NCI-H2029 treated with DMSO at 0.1 percent for 48 hours (cell line): ENCODE measurements at regions not wholly inside any gene's neighbourhood (a gene's known extent, or its start where the extent isn't known, plus 50 kb on each side); places are given as distances from the start of the nearest gene placed in this dataset.

Experiments
- DNase-seq: peaks from one replicate; lab custom pipeline; 2025; lab: John Stamatoyannopoulos, UW

DNA sequence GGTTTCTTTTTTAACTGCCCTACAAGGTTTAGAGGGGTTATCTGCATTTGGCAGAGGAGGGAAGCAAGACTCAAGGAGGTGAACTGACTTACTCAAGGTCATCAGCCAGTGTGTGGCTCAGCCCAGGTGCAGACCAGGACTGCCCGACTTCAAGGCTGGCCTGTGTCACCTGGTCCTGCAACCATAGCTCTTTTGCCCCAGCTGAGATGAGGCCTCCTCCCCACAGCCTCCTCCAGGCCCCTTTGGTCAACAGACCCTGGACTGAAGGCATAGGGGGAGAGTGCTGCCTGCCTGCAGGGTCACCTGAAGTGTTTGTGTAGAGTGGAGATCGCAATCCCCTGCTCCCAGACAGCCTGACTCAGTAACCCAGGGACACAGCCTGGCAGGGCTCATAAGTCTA lies 168.5 kb upstream of the GLI2 start:
- no peak for DNase-seq

DNA sequence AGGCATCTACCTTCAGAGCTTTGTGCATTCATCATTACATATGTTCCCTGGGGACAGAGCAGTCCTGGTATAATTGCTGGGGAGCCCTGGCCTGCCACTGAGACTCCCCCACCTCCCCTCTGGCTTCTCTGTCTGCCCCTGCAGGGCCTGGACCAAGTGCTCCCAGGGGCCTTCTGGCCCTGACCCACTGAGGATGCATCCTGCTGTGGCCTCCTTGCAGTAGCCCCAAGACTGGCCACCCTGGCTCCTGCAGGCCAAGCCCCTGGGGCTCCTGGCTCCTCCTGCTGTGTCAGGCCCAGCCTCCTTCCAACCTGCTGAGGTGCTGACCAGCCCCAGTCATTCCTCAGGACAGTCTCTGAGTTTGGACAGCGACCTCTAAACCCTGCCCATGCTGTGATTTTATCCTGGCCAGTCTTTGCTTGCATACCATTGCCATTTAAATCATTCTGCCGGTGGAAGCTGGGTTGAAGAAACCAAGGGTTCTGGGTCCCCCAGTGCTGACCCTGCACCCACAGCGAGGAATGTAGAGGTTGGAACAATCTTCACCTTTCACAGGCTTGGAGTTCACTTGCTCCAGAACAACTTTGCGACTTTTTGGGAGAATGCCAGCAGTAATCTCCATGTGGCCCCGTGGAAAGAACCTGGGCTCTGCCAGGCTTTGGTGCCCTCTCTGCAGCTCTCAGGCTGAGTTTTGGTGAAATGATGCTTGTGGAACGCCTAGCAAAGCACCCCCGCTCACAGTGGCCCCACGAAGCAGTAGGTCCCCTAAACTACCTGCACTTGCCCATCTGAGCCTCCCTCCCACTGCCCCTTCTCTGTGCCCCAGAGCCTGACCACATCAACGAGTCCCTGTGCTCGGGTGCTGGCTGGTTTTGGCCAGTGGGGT lies 167.3 kb upstream of the GLI2 start:
- no peak for DNase-seq

DNA sequence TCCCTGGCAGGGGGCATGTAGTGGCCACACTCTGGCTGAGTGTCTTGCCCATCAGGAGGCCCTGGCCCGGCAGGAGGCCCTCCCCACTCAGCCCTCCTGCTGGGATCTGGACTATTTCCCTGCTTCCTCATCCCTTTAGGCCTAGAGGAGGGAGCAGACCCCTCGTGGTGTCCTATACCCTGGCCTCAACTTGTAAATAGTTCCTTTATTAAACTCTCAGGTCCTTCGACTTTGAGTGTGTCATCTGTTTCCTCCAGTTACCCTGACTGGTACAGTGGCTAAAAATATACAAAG lies 166.7 kb upstream of the GLI2 start:
- no peak for DNase-seq

DNA sequence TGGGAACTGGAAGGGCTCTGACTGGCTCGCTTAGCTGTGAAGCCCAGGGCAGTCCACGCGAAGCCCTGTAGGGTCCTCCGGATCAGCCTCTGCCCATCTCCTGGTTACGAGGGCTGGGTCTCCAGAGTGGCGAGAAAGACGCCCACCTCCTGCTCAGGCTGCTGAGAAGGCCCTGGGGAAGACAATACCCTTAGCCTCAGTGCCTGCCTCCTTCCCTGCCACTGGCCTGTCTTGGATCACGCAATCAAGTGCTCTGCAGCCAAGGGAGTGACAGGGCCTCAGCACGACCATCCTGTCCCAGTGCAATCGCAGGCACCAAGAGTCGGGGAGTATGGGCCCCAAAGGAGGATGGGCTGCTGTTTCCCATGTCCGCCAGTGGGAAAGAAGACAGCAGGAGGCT lies 165.7 kb upstream of the GLI2 start:
- no peak for DNase-seq

DNA sequence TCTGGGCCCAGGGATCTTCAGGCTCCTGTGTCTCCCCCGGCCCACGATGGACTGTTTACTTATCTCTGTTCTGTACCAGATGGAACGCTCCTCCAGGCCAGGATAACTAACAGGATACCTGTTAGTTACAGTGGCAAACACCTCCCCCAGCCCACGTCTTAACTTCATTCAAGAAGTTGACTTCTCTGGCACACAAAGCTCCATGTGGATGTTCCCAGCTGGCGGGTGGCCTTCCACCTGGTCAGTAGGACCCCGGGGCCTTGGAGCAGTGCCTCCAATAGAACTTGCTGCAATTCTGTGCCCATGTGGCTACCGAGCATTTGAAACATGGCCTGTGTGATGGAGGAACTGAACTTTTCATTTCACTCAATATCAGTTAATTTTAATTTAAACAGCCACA lies 165.1 kb upstream of the GLI2 start:
- no peak for DNase-seq

DNA sequence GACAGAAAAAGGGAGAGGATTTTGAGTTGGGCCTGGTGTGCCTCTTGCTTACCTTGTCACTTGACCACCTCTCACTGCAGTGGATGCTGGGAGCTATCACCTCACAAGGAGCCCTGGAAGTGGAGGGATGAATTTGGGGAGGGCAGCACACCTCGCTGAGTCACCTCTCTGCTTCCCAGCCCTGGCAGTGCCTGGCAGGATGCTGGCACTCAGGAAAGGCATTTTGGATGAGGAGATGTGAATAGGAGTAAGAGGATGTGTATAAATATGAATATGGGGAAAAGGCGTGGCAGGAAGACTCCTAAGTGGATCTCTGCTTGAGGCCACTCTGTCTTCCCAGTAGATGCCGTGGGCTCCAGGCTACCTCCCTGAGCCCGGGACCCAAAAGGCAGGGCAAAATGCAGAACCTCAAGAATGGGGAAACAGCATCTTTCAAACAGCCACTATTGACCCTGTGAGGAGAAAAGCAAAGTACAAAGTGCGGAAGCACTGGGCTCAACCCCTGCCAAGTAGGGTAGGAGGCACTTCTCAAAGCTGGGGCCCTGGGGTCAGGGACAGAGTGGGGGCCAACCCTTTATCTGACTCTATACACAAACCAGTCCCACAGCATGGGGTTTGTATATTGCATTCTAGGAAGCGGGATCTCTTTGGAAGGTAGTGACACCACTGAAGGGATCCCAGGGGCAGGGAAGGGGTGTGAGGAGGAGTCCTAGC lies 164.5 kb upstream of the GLI2 start:
- DNase-seq = no peak

DNA sequence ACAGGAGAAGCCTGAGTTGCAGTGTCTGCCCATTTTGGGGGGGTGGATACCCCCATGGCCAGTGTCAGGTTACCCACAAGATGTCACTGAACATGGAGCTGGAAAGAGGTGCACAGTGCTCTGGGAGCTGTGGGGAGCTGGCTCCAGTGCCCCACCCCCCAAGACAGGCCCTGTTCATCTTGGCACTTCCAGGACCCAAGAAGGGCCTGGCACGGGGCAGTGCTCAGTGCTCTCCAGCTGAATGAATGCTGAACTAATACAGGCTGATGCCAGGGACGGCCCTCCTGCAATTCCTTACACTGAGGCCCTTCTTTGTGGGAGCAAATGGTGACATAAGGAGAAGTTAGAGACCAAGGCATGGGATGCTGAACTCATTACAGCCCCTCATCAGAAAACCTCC lies 163.4 kb upstream of the GLI2 start:
- no peak for DNase-seq

DNA sequence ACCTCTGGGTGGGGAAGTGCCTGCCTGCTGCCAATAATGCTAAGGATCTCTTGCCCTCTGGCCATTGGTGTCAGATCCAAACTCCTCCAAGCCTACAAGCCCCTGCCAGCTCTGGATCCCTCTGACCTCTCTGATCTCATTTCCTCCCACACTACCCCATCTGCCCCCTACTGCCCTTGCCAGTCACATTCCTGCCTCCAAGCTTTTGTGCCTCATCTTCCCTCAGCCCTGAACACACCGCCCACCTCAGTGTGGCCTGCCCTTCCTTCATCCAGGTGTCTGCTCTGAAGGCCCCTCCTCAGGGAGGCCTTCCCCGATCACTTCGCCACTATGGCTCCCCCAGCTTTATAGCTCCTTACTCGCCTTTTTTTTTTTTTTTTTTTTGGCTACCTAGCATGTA lies 161.0 kb upstream of the GLI2 start:
- DNase-seq = no peak

DNA sequence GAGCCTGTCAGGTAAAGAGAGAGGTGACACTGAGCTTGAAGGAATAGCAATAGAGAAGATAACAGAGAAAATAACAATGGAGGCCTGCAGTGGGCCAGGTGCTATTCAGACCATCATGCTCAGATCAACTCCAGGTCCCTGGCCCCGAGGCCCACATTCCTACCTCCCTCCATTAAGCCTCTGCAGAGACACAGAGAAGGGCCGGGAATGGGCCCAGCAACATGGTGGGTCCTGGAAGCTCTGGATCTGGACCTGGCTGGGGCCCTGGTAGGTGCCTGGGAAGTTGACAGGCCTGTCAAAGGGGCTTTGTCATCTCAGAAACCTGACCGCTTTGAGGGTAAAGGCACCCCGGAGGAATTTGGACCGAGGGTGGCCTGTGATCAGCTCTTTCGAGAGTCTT lies 159.7 kb upstream of the GLI2 start:
- DNase-seq = no peak

DNA sequence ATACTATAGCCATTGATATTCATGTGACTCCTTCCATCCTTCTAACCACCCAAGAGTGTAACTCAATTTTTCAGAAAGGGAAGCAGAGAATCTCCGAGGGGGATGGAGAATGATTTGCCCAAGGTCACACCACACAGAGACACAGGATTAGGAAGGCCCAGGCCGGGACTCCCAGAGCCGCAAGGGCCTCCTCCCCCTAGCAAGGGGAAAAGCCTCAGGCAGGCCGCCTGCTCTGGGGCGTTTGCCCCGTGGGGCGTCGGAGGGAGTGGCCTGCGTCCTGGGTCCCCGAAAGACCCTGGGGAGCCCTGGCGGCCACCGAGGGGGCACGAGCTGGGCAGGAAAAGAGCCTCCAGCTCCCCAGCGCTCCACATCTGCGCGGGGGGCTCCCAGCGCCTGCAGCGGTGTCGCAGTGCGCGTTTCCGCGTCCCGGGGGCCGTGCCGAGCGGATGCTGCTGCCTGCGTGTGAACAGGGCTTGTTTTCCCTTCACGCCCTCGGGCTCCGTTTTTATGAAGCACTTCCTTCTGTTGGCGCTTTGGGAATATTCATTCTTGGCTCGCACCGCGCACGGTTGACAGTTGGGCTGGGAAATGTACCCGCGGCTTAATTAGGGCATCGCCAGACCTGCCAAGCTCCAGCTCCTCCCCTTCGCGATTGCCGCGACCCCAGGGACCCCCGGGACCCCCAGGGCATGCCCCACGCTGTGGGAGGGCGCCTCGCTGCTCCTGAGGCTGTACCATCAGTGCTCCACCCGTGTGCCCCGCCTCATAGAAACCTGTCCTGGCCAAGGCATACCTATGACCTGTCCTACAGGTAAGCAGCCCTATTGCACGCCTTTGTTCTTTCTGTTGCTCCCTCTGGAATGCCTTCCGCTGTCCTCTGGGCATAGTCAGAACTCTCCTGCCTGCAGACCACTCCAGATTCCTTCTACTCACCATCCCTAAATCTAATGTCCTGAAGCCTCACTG lies 158.9 kb upstream of the GLI2 start:
- DNase-seq = no peak

DNA sequence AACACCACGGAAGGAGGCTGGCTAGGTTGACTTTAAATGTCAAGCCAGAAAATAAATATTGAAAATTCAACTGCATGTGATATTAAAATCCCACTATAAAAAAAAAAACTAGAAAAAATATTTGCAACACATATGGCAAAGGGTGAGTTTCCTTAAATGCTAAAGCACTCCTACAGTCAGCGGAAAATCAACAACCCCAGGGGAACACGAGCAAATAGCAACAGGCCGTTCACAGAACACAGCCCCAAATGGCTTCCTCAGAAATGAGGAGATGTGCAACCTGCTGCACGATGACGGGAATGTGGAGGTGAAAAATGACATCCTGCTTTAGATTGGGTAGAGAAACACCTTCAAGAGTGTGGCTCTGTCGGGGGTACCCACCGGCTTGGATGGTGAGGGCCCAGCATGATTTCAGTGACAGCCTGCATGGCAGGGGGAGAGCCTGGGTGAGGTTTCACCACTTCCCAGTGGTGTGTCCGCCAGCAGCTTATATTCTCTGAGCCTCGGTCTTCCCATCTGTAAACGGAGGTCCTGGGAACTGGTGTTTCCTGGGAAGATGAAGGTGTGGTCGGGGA lies 157.9 kb upstream of the GLI2 start:
- DNase-seq = no peak

DNA sequence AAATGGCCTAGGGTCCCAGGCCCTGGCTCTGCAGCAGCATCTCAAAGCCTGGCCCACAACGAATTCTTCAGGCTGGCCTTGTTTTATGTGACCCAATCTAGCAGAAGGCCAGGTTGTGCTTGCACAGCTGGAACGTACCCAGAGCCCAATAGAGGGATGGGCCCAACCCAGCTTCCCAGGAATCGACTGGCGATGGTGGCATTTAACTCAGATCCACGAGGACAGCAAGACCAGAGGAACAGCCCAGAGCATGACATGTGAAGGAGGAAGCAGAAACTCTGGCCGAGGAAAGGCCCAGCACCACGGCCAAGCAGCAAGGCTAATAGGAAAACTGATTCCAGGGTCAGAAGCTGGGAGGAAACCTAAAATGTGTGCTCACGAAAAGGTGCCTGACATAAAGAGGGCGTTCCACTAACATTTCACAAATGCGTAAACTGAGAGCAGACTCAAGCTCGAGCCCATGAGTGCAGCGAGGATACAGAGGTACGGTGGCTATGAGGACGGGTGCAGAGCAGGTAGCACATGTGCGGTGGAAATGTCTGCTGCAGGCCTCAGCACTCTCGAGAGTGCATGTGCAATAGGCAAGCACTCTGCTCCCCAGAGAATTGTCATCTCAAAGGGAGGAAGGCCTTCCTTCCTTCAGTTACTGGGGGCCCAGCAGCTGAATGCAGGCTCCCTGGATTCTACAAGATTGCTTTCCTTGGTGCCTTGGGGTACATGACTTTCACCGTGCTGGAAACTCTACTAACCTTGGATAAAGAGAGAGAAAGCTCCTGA lies 156.9 kb upstream of the GLI2 start:
- DNase-seq = no peak

DNA sequence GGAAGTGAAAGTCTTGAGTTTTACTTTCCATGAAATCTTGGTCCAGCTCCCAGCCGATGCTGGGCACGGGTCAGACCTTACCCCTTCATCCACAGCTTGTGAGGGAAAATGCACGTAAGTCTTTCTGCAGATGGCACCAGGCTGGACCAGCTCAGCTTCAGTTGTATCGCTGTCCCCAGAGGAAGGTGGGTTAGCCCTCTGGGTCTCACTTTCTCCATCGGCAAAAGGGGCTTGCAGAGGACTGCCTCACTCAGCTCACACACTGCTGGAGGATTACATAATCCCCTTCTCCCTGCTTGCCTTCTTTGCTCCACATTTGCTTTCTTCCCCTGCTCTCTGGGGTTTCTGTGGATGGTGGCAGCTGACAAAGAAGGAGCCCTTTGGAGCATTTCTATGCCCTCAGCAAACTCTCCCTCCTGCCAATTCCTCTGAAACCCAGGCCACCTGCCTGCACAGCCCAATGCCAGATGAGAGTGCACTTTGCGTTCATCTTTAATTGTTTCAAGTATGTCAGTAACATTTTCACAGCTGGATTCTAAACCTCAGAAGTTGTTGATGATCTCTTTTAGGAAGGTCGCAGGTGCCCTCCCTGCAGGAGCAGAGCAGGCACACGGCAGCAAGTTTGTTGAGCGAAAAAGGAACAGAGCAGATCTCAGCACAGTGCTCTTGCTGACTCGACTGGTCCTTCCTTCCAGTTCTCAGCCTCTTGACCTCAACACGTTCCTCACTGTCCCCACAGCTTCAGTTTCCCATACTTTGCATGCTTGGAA lies 155.6 kb upstream of the GLI2 start:
- DNase-seq = no peak

DNA sequence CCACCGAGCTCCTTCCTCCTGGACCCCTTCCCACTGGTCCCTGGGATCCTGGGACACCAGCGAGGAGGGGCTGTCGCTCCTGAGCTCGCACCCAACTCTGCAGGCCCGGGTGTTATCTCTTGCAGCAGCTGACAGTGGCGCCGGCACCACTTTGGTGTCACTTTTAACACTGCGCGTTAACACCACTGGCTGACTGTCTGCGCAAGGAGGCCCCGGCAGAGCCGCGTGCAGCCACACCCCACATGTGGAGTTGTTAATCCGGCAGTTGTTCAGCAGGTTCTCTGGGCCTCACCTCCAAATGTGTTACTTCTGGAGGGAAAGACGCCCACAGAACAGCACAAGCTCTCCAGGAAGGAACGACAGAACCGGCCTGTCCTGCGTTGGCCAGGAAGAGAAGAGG lies 155.0 kb upstream of the GLI2 start:
- DNase-seq = no peak

DNA sequence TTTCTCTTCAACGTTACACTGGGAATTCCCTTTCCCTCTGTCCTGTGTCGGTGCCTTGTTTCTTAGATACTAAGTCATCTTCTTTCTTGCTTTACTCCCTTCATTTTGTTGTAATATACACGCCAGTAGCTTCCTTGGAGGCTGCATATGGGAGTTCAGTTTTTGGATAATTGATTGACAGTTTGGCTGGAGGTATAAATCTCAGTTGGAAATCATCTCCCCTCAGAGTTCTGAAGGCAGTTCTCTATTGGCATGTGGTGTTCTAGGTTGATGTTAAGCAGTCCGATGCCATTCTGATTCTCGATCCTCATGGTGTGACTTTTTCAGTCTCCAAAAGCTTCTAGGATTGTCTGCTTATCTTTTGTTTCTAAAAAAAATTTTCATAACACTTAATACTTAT lies 152.5 kb upstream of the GLI2 start:
- DNase-seq = no peak

DNA sequence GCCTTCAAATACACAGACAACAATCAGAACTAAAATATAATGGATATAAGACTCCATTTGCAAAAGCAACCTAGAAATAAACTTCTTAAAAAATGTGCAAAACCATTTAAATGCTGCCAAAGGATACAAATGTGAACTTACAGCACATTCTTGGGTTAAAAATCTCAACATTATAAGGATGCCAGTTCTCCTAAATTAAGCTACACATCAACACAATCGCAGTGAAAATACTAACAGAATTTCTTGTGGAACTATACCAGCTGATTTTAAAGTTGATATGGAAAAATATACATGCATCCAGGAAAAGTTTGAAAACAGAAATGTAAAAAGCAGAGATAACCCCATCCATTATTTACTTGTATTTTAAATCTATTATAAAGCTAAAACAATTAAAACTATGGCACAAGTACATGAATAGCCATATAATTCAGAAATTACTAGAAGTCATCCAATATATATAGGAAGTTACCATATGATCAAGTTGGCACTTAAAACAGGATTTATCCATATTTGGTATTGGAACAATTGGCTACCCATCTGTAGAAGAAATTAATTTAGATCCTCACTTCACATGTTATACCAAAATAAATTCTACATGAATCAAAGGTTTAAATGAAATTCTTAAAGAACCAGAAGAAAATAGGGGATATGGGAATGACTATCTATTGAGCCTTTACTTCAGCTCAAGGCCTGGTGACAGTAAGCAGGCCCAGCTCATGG lies 151.7 kb upstream of the GLI2 start:
- no peak for DNase-seq

DNA sequence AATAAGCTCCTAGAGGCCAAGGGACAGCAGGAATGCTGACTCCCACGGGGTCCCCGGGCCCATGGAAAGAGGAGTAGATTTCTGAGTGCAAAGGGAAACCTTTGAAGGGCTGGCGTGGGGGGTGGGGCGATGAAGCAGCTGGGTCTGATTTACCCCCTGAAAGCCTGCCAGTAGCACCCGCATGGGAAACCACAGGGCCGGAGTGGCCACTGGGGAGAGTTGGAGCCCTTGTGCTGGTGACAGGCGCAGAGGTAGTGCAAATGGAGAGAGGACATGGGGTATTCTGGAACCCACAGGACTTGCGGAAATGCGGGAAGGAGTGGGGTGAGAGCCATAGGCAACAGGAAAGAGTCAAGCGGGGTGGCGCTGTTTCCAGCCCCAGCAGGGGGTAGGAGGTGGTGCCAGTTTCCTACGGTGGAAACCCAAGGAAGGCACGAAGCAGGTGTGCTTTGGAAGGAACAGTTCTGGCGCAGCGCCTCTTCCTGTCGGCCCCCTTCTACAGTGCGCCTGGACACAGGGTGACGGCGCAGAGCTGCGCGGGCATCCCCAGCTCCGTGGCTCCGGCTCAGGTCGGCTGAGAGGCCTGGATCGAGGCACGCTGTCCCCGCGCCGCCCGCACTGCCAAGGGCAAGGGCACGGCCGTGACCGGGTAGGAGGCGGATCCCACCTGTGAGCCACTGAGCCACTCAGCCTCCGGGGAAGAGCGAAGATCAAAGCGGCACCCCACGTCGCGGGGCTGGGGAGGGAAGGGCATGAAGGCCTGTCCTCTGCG lies 149.0 kb upstream of the GLI2 start:
- DNase-seq = no peak

DNA sequence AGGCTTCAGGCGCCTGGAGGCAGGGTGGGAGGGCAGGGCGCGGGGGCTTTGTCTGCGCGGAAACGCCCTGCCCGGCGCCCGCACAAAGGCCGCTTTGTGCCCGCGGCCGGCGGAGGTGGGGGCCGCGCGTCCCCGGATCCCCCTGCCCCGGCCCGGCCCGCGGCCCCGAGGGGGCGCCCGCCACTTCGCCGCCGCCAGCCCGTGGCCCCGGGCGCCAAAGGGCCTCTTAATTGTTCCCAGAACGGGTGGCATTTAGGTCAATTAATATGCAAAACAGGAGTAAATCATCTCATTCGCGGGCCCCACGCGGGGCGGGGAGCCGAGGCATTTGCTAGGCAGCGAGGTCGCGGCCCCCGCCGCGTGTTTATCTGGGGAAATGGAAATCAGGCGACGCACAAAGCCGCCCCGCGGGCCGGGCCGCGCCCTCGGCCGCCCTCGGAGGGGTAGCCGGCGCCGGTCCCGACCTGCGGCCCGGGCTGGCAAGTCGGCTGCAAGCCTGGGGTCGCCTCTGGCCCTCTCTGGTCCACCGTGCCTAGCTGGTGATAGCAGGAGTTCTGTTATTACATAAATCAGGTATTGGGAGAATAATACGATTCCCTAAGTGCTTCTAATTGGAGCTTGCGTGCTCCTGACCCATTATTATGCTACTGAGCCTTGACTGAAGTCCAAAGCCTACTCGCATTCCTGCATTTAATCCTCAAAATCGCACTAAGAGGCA lies 148.2 kb upstream of the GLI2 start:
- no peak for DNase-seq

DNA sequence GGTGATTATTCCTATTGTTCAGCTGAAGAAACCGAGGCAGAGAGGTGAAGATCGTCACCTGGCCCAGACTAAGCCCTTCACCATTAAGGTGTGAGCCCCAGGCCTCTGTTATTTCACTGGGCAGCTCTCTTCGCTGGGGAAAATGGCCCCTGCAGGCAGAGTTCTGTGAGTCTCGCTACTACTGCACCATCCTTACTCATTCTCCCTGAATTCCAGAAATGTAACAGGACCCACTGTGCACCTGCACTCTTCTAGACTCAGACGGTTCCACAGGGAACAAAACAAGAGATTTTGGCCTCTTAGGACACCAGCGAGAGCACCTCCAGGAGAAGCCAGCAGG lies 147.7 kb upstream of the GLI2 start:
- DNase-seq = no peak
